ENCODE measurements at regions not wholly inside any gene's neighbourhood (a gene's known extent, or its start where the extent isn't known, plus 50 kb on each side); places are given as distances from the start of the nearest gene placed in this dataset.

DNA sequence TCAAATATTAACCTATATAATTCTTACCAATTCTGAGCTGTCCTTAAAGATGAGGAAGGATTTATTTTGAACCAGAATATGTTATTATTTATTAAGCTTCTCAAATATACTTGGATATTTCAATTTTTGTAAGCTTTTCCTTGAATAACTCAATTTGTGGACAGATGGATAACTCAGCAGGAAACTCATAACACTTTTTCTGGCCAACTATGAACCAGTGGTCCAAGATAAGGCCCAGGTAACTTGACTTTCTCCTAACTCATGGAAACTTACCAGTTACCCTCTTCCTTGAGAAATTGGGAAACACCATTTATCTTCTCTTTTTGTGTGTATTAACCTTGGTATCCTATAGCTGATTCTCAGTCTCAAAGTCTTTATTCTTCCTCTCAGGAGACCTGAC is 427.5 kb upstream of the SYNCRIP start:
- no peak for TF ChIP-seq TAF1 (IDR thresholded peaks at IDR 0.05; ENCODE audit: low read depth)
- no peak for TF ChIP-seq CREB1 (IDR thresholded peaks at IDR 0.05; ENCODE audit: low read depth)
- TF ChIP-seq TCF12 (IDR thresholded peaks at IDR 0.05; ENCODE audit: low read depth) = no peak
- TF ChIP-seq EP300 (IDR thresholded peaks at IDR 0.05; ENCODE audit: borderline replicate concordance) = no peak
- TF ChIP-seq NFIC (IDR thresholded peaks at IDR 0.05) = no peak
- TF ChIP-seq EGR1 (IDR thresholded peaks at IDR 0.05) = no peak
- no peak for TF ChIP-seq CEBPB (IDR thresholded peaks at IDR 0.05)
- no peak for TF ChIP-seq ZBTB7A (IDR thresholded peaks at IDR 0.05; ENCODE audit: low read depth)
- TF ChIP-seq TEAD4 (IDR thresholded peaks at IDR 0.05) = no peak
- TF ChIP-seq FOXM1 (IDR thresholded peaks at IDR 0.05; ENCODE audit: borderline replicate concordance, low read depth) = no peak
- no peak for TF ChIP-seq YY1 (IDR thresholded peaks at IDR 0.05; ENCODE audit: low read depth)
